Gastrocnemius medialis (tissue), 4 donors: ENCODE measurements at regions not wholly inside any gene's neighbourhood (a gene's known extent, or its start where the extent isn't known, plus 50 kb on each side); places are given as distances from the start of the nearest gene placed in this dataset.
A peak's percentile ranks its signal among the peaks of the same experiment; 100 is the strongest.

ENCODE experiments used
- ATAC-seq, 2 donors: fragments of 150-250 bp; one replicate each; pipeline ENCODE4 v1.9.1; 2016
- DNase-seq, 2 donors: peaks; one replicate each; pipeline ENCODE4 v3.0.0-alpha.2; 2019
- H3K27ac ChIP-seq, 4 donors: fragments of 200-600 bp; sonication (generic); 1 replicate in 1 of 4; 2 replicates in 3 of 4; pipeline ENCODE4 v1.5.1; 2016 to 2018; ENCODE audit warnings: mild to moderate bottlenecking in 2 of 4, moderate library complexity in 1 of 4
- H3K27me3 ChIP-seq, 3 donors: fragments of 200-600 bp; sonication (generic) in 2 of 3; 1 replicate in 1 of 3; 2 replicates in 2 of 3; pipeline versions ENCODE4 v1.5.1 to v1.6.0; 2016 to 2019; ENCODE audit warnings: mild to moderate bottlenecking in 1 of 3, moderate library complexity in 1 of 3
- H3K36me3 ChIP-seq, 2 donors: fragments of 200-600 bp; sonication (generic) in 1 of 2; one replicate each; pipeline ENCODE4 v1.5.1; 2017 to 2018
- H3K4me1 ChIP-seq, 2 donors: fragments of 200-600 bp; sonication (generic) in 1 of 2; one replicate each; pipeline ENCODE4 v1.5.1; 2016 to 2017; ENCODE audit warnings: mild to moderate bottlenecking in 2 of 2
- H3K4me3 ChIP-seq, 4 donors: fragments of 200-600 bp; sonication (generic) in 3 of 4; 1 replicate in 1 of 4; 2 replicates in 3 of 4; pipeline ENCODE4 v1.5.1; 2016 to 2019; ENCODE audit warnings: mild to moderate bottlenecking in 2 of 4
- H3K9me3 ChIP-seq, 3 donors: fragments of 200-600 bp; sonication (generic) in 2 of 3; 1 replicate in 1 of 3; 2 replicates in 2 of 3; pipeline ENCODE4 v1.5.1; 2016 to 2019
- CTCF ChIP-seq, 5 experiments: fragments of 450-650 bp in 3 of 5; fragments of 200-600 bp in 2 of 5; sonication (generic) in 2 of 5; IDR thresholded peaks in 4 of 5; conservative IDR thresholded peaks in 1 of 5; 1 replicate in 4 of 5; 2 replicates in 1 of 5; pipeline ENCODE4 v1.5.1; 2016 to 2019; ENCODE audit warnings: antibody characterized with exemption in 5 of 5, mild to moderate bottlenecking in 3 of 5, moderate library complexity in 3 of 5
- POLR2A ChIP-seq, 2 donors: fragments of 450-650 bp; IDR thresholded peaks; one replicate each; pipeline ENCODE4 v1.6.1; 2017; ENCODE audit warnings: antibody characterized with exemption in 2 of 2, mild to moderate bottlenecking in 2 of 2, moderate library complexity in 2 of 2
- in situ Hi-C, 4 donors: fragments of 200-750 bp; cut with MboI; loops; one replicate each; pipeline versions ENCODE4 v1.15.0 to v1.8.0; 2017; ENCODE audit warnings: low sequenced_read_pairs in 4 of 4
- intact Hi-C: fragments of 100-400 bp; cut with DNase I; formaldehyde crosslinking; loops from one replicate; pipeline ENCODE4 v1.15.1; 2023; ENCODE audit warnings: low total_unique reads

GRCh38 chr12:91384806-91385205 is 202.2 kb upstream of the DCN start:
- no peak for ATAC-seq
- in situ Hi-C loops, result loop anchor here (10.0 to 25.0 kb wide), 4 partner anchors 777 to 1252 kb away; no protein-coding TSS in a partner anchor

GRCh38 chr12:91384366-91384765 is 201.7 kb upstream of the DCN start:
- ATAC-seq, result no peak
- in situ Hi-C loops, result loop anchor here (10.0 to 25.0 kb wide), 4 partner anchors 778 to 1253 kb away; no protein-coding TSS in a partner anchor
- Histone ChIP-seq H3K36me3 (no peaks in the 10 kb centered on the region), H3K27me3 (no peaks in the 10 kb centered on the region), H3K4me1 (peaks cover 4 to 6% of the 10 kb centered on the region in 2 donors), H3K9me3 (no peaks in the 10 kb centered on the region), H3K27ac (no peak overlapping the region), H3K4me3 (no peak overlapping the region)
- no peak for DNase-seq
- TF ChIP-seq CTCF (IDR thresholded peaks at IDR 0.05 in 4 of 5, conservative IDR thresholded peaks at IDR 0.05 in 1 of 5) (no peak), POLR2A (IDR thresholded peaks at IDR 0.05) (no peak)
- intact Hi-C loops, result loop anchor here (5.0 kb wide), 3 partner anchors 428 to 1223 kb away; partner anchors contain the start of gene BTG1

More at GRCh38 chr12:91384806-91385205, 202.2 kb upstream of the DCN start:
- H3K4me1 ChIP-seq, result peaks cover 4 to 6% of the 10 kb centered on the region in 2 donors
- no peaks in the 10 kb centered on the region for H3K36me3 ChIP-seq
- intact Hi-C loops, result loop anchor here (5.0 kb wide), 3 partner anchors 427 to 1222 kb away; partner anchors contain the start of gene BTG1
- DNase-seq, result no peak
- no peaks in the 10 kb centered on the region for H3K9me3 ChIP-seq
- H3K4me3 ChIP-seq, result no peak overlapping the region
- no peak for TF ChIP-seq POLR2A (IDR thresholded peaks at IDR 0.05)
- TF ChIP-seq CTCF (IDR thresholded peaks at IDR 0.05 in 4 of 5, conservative IDR thresholded peaks at IDR 0.05 in 1 of 5), result no peak
- no peak overlapping the region for H3K27ac ChIP-seq
- H3K27me3 ChIP-seq, result no peaks in the 10 kb centered on the region

GRCh38 chr12:91383099-91383498 is 200.5 kb upstream of the DCN start:
- Histone ChIP-seq H3K9me3 (no peaks in the 10 kb centered on the region), H3K4me3 (no peak overlapping the region), H3K36me3 (no peaks in the 10 kb centered on the region), H3K4me1 (peaks cover 4 to 6% of the 10 kb centered on the region in 2 donors), H3K27me3 (no peaks in the 10 kb centered on the region), H3K27ac (no peak overlapping the region)
- intact Hi-C loops (loop anchor here (5.0 kb wide), 3 partner anchors 429 to 1224 kb away; partner anchors contain the start of gene BTG1), in situ Hi-C loops (loop anchor here (10.0 to 25.0 kb wide), 4 partner anchors 779 to 1254 kb away; no protein-coding TSS in a partner anchor)
- DNase-seq (no peak), ATAC-seq (no peak)
- no peak for TF ChIP-seq POLR2A (IDR thresholded peaks at IDR 0.05)
- TF ChIP-seq CTCF (IDR thresholded peaks at IDR 0.05 in 4 of 5, conservative IDR thresholded peaks at IDR 0.05 in 1 of 5), result no peak

DNA sequence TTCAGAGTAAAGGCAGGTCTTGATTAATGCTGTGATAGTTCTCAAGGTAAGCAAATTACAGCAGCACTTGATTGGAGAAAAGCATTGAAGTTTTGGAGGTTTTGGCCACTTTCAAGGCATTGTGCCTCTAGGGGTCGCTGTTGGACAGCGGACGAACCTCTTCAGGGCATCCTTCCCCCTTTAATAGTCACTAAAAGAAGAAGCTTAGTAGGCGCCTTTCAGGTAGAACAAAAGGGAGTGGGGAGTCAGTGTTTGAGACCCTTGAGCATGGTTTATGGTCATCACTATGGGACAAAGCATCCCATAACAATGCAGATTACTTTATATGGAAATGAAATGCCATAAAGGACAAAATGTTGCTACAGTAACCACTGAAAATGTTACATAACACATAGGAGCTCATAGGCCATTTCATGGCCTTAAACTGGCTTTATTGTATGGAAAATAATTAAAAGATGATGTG is 199.5 kb upstream of the DCN start:
- in situ Hi-C loops (loop anchor here (10.0 to 25.0 kb wide), 4 partner anchors 780 to 1255 kb away; no protein-coding TSS in a partner anchor), intact Hi-C loops (loop anchor here (1.0 to 5.0 kb wide), 5 partner anchors 430 to 1268 kb away; partner anchors contain the start of gene BTG1)
- Histone ChIP-seq H3K4me1 (peaks cover 4 to 6% of the 10 kb centered on the region in 2 donors), H3K36me3 (no peaks in the 10 kb centered on the region), H3K27ac (peak overlapping the region; percentile 25 to 62 (median 46)), H3K9me3 (no peaks in the 10 kb centered on the region), H3K27me3 (no peaks in the 10 kb centered on the region), H3K4me3 (peak overlapping the region; percentile 43 to 55 (median 52))
- TF ChIP-seq CTCF (IDR thresholded peaks at IDR 0.05 in 4 of 5, conservative IDR thresholded peaks at IDR 0.05 in 1 of 5) (peak; percentile 72 to 91 (median 80)), POLR2A (IDR thresholded peaks at IDR 0.05) (no peak)
- ATAC-seq (peak; percentile 78 to 83), DNase-seq (peak; percentile 43 to 51)
